ENCODE measurements at regions not wholly inside any gene's neighbourhood (a gene's known extent, or its start where the extent isn't known, plus 50 kb on each side); places are given as distances from the start of the nearest gene placed in this dataset.

DNA sequence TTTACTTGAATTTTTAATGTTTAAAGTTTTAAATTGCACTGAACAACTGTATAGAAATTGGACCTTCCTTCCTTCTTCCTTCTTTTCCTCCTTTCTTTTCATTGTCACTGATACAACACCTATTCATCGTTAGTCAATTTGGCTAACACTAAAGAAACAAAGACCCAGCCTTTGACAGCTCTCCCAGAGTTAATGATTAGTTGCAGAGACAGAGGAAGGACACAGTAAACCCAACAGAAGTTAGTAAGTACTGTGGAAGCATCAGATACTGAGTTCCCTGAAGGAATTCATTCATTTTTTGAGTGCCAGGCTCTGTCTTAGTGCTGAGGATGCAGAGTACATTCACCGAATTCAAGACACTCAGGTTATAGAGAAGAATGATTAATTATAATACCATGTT, 77.9 kb upstream of the RAB27B start (continued):
- TF ChIP-seq ELK1 (IDR thresholded peaks at IDR 0.05; ENCODE audit: low read depth, low read length) (no peak), NR3C1 (IDR thresholded peaks at IDR 0.05) (no peak), RARB (CRISPR knock-in tag; IDR thresholded peaks at IDR 0.05) (no peak), FOXS1 (CRISPR knock-in tag; IDR thresholded peaks at IDR 0.05) (no peak)

- no peak overlapping the region for H3K27ac ChIP-seq
- ChIA-PET CTCF (interaction anchor here (1.0 to 1.3 kb wide), 2 partner anchors 11 to 231 kb away, joined by 3 read pairs; no protein-coding TSS in a partner anchor), POLR2A (no interaction called here)
- FAIRE-seq (no peak), DNase-seq (ENCODE audit: low read depth in 1 of 2, low spot score in 1 of 2) (no peak), ATAC-seq (no peak)
- 85% methylated on average over 3 of the region's 3 CpGs for WGBS (ENCODE audit: missing lambda C conversion rate)
- H3K4me3 ChIP-seq: no peak overlapping the region
- H3K9me3 ChIP-seq: no peaks in the 10 kb centered on the region
- H3K4me2 ChIP-seq: no peak overlapping the region
- peaks cover 13% of the 10 kb centered on the region; the same call in 2 of the 3 replicates for H3K4me1 ChIP-seq
- no peak for TF ChIP-seq MAFK (IDR thresholded peaks at IDR 0.05; ENCODE audit: partially characterized antibody)
- no peak for TF ChIP-seq EHMT2 (IDR thresholded peaks at IDR 0.05; ENCODE audit: low read depth)
- no peak for TF ChIP-seq SMC3 (IDR thresholded peaks at IDR 0.05)
- no peak for TF ChIP-seq FOSB (CRISPR knock-in tag; IDR thresholded peaks at IDR 0.05)
- TF ChIP-seq BHLHE40 (IDR thresholded peaks at IDR 0.05; ENCODE audit: low read depth, low read length): no peak
- TF ChIP-seq SREBF2 (IDR thresholded peaks at IDR 0.05): no peak
Measured at GRCh38 chr18:54752185-54752584, 76.1 kb upstream of the RAB27B start.

DNA sequence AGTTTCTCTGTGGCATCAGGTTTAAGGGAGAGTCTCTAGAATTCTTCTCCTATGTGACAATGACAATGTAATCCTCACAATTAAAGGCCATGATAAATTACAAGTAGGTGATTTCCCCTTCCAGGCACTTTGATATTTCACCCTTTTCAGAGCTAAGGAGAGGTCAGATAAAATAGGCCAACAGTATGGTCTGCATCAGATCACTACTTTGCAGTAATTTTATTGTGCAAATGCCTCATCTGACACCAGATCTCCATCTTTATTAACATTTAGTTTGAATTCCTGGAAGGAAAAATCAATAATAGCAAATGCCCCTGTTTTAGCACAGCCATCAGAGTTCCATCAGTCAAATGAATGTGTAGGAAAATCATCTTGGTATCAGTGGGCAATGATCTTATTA, 72.8 kb upstream of the RAB27B start:
- H3K4me3 ChIP-seq: no peak overlapping the region
- ATAC-seq: no peak
- ChIA-PET POLR2A (no interaction called here), CTCF (no interaction called here)
- no peaks in the 10 kb centered on the region for H3K9me3 ChIP-seq
- TF ChIP-seq CEBPB (IDR thresholded peaks at IDR 0.05): no peak
- TF ChIP-seq MAFK (IDR thresholded peaks at IDR 0.05; ENCODE audit: partially characterized antibody): no peak
- no peak for TF ChIP-seq EP300 (IDR thresholded peaks at IDR 0.05)
- TF ChIP-seq RFX5 (IDR thresholded peaks at IDR 0.05): no peak
- DNase-seq (ENCODE audit: low read depth in 1 of 2, low spot score in 1 of 2): no peak
- H3K4me2 ChIP-seq: no peak overlapping the region
- no peak for FAIRE-seq
- H3K4me1 ChIP-seq: peaks cover 5% of the 10 kb centered on the region; the same call in 2 of the 3 replicates
- no peak overlapping the region for H3K27ac ChIP-seq

DNA sequence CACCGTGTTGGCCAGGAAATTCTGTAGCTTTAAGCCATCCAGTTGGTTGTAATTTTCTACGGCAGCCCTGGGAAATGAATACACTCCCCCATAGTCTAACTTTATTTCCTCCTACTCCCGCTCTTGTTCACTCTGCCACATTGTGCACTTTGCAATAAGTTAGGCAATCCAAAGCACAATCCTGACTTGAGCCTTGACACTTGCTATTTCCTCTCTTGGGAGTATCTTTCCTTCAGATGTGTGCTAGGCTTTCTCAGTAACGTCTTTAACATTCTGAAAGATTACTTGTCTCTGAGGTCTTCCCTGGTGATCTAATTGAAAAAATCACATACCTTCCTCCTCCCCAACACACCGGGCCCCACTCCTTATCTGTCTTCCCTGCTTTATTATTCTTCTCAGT, 65.9 kb upstream of the RAB27B start:
- ATAC-seq: no peak
- WGBS (ENCODE audit: missing lambda C conversion rate): 96% methylated on average over 5 of the region's 5 CpGs
- Histone ChIP-seq H3K27ac (peak overlapping the region in 1 of 2 experiments; percentile 7; a peak in 1 of 6 replicates), H3K4me1 (peaks cover 26% of the 10 kb centered on the region), H3K4me3 (no peak overlapping the region), H3K4me2 (no peak overlapping the region), H3K9me3 (no peaks in the 10 kb centered on the region)
- ChIA-PET POLR2A (no interaction called here), CTCF (interaction anchor here (1.2 kb wide), 1 partner anchor 13 kb away, joined by 3 read pairs; no protein-coding TSS in a partner anchor)
- no peak for TF ChIP-seq SREBF2 (IDR thresholded peaks at IDR 0.05)
- no peak for TF ChIP-seq NFE2L2 (conservative IDR thresholded peaks at IDR 0.05; ENCODE audit: low read length)
- TF ChIP-seq, protein P1, sequence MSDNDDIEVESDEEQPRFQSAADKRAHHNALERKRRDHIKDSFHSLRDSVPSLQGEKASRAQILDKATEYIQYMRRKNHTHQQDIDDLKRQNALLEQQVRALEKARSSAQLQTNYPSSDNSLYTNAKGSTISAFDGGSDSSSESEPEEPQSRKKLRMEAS (IDR thresholded peaks at IDR 0.05): no peak
- TF ChIP-seq RAD21 (conservative IDR thresholded peaks at IDR 0.05 in 1 of 2, IDR thresholded peaks at IDR 0.05 in 1 of 2): no peak
- TF ChIP-seq RFX5 (IDR thresholded peaks at IDR 0.05): no peak
- TF ChIP-seq ZSCAN20 (CRISPR knock-in tag; IDR thresholded peaks at IDR 0.05): no peak
- TF ChIP-seq TFCP2L1 (CRISPR knock-in tag; IDR thresholded peaks at IDR 0.05): no peak
- TF ChIP-seq CTCF (IDR thresholded peaks at IDR 0.05): no peak
- DNase-seq (ENCODE audit: low read depth in 1 of 2, low spot score in 1 of 2): no peak
- FAIRE-seq: no peak

All from A549 (cell line).